GM12891 (cell line): ENCODE measurements at regions not wholly inside any gene's neighbourhood (a gene's known extent, or its start where the extent isn't known, plus 50 kb on each side); places are given as distances from the start of the nearest gene placed in this dataset.

Experiments used
- POLR2A ChIP-seq: IDR thresholded peaks from 2 replicates; pipeline ENCODE4 v1.6.1; 2011; ENCODE audit warnings: low read depth, low read length, control low read depth
- POLR2AphosphoS5 ChIP-seq: IDR thresholded peaks from 2 replicates; pipeline ENCODE4 v1.6.1; 2011; ENCODE audit warnings: low read depth, low read length, control low read depth

DNA sequence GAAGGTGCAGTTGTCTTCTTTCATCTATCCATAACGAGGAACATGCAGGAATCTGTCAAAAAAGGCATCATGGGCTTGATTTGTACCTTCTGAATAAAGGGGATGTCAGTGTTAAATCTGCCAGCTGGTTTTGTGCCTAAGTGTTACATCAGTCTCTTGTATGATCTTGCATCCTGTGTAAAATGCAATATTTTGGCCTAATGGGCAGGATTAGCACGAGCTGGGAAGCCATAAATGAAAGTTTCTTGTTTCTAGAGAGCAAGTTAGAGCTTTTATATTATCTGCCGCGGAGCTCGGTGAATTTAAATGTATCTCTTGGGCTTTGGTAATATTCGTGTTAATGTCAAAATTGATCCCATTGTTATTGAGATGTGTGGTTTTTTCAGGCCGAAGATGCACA lies 526.1 kb upstream of the WWC1 start:
- TF ChIP-seq POLR2A (no peak), POLR2AphosphoS5 (no peak)
